22Rv1 (cell line): ENCODE measurements at regions not wholly inside any gene's neighbourhood (a gene's known extent, or its start where the extent isn't known, plus 50 kb on each side); places are given as distances from the start of the nearest gene placed in this dataset.

ENCODE experiments used
- H3K27ac ChIP-seq: fragments of 450-650 bp; 2 replicates; pipeline ENCODE4 v1.5.1; 2017
- ZFX ChIP-seq: fragments of 450-650 bp; IDR thresholded peaks from 2 replicates; pipeline ENCODE4 v1.6.1; 2017; ENCODE audit warnings: antibody characterized with exemption, borderline replicate concordance
- TF ChIP-seq, protein P1 (sequence below): fragments of 450-650 bp; IDR thresholded peaks from 2 replicates; pipeline ENCODE4 v1.5.1; 2017; ENCODE audit warnings: mild to moderate bottlenecking

DNA sequence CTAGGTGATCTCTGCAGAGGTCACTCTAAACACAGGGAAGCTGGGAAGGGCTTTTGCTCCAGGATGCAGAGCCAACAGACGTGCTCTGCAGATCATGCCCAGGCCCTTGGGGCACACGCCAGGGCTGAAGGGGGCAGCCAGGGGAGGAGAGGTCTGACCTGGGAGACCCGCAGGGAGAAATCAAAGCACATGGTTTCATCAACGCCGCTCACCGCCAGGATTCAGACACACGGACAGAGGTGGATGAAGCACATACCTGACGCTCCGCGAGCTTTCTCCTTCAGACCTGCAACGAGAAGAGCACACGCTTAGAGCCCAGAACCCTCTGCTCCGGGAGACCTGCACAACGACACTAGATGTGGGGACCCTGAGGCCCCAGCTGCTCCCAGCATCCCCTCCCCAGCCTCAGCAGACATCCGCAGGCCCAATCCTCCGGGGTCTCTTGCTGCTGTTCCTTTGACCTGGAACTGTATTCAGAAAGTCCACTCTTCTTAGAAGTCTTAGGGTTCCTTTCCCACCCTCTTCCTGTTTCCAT, 90.7 kb upstream of the IQSEC1 start:
- TF ChIP-seq, protein P1, sequence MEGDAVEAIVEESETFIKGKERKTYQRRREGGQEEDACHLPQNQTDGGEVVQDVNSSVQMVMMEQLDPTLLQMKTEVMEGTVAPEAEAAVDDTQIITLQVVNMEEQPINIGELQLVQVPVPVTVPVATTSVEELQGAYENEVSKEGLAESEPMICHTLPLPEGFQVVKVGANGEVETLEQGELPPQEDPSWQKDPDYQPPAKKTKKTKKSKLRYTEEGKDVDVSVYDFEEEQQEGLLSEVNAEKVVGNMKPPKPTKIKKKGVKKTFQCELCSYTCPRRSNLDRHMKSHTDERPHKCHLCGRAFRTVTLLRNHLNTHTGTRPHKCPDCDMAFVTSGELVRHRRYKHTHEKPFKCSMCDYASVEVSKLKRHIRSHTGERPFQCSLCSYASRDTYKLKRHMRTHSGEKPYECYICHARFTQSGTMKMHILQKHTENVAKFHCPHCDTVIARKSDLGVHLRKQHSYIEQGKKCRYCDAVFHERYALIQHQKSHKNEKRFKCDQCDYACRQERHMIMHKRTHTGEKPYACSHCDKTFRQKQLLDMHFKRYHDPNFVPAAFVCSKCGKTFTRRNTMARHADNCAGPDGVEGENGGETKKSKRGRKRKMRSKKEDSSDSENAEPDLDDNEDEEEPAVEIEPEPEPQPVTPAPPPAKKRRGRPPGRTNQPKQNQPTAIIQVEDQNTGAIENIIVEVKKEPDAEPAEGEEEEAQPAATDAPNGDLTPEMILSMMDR, result no peak
- TF ChIP-seq ZFX, result no peak
- no peak overlapping the region for H3K27ac ChIP-seq

DNA sequence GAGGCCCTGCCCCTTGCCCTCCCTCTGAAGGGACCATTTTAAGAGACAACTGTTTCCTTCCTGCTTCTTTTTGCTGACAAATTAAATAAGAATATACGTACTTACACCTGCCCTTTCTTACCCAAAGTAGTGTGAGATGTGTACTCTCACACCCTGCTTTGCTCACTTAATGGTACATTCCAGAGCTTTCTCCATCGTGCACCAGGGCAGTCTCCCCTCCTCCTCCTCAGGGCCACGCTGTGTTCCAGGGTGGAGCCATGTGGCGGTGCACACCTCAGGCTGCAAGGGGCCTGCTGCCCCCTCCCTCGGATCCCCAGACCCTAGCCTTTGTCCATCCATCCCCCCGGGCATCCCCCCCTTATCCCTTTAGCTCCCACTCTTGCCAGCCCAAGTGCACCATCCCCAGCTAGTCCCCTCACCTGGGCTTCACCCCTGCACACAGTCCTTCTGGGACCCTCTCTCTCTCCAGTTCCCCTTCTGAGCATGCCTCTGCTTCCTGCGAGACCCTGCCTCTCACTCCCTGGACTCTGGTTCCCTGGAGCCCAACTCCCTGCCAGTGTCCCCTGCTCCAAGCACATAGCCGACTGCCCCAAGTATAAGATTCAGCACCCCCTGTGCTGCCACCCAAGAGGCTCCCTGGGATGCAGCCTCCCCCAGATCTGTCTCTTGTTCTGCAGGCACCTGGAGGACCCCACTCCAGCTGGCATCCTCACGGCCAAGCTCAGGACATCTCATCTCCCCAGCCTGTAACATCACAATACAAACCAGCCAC, 89.5 kb upstream of the IQSEC1 start:
- TF ChIP-seq ZFX, result no peak
- TF ChIP-seq, protein P1, result no peak

DNA sequence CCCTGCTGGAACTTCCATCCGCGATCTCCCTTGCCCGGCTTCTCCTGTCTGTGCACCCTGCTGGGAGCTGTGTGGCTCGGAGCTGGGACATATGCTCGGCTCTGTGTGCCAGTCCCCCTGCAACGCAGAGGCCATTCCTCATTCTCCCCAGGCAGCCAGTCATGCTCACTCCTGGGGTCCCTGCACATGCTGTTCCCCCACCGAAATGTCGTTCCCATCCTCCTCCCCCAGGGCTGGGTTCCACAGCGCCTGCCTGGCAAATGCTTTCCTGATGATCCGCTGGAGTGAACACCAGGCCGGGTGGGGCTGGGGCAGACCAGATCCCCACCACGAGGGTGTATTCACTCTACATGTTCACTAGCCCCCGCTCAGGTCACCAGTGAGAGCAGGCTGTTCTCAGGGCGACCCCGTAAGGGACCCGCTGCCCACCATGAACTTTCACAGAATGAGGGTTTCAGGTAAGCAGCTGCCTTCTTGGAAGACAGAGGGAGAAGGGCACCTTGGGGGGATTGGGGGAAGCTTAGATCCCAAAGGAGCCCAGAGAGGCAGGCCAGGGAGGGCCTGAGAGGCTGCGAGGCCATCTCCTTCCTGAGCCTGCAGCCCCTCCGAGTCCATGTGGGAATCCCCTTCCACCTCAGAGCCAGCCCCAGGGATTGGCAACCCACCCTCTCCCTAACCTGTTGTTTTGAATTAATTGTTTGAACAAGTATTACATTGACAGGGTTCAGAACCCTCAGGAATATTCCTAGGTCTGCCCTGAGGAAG, 88.7 kb upstream of the IQSEC1 start:
- no peak overlapping the region for H3K27ac ChIP-seq
- TF ChIP-seq, protein P1, result no peak
- TF ChIP-seq ZFX, result no peak

More for the DNA sequence above, 89.5 kb upstream of the IQSEC1 start:
- no peak overlapping the region for H3K27ac ChIP-seq

DNA sequence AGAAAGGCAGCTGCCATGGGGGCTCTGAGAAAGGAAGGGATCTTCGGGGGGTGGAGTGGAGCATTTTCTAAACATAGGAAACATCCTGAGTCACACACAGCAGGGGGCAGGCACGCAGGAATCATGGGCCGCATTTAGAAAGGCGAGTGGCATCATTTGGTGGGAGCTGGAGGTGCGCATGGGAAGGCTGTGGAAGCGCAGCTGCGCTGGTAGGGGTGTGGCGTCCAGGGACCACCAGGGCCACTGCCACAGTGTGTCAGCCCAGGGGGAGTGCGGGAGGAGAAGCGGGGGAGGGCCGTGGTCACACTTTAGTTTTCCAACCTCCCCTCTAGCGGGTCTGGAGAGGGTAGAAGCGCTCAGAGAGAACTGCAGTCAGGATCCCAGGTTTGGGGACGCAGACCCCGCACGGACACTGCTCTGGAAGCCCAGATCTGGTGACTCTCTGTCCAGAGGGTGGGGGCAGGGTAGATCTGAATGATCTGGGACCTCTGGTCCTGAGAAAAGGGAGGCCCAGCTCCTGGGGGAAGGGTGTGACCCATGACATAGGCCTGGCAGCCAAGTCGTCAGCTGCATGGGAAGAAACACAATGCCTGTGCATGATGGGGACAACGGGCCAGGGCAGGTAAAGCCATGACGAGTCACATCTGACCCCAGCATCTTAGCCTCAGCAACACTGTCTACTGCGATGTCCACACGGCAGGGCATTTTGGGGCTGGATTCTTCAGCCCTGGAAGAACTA, 88.0 kb upstream of the IQSEC1 start:
- no peak overlapping the region for H3K27ac ChIP-seq
- TF ChIP-seq ZFX, result no peak
- TF ChIP-seq, protein P1, result no peak

DNA sequence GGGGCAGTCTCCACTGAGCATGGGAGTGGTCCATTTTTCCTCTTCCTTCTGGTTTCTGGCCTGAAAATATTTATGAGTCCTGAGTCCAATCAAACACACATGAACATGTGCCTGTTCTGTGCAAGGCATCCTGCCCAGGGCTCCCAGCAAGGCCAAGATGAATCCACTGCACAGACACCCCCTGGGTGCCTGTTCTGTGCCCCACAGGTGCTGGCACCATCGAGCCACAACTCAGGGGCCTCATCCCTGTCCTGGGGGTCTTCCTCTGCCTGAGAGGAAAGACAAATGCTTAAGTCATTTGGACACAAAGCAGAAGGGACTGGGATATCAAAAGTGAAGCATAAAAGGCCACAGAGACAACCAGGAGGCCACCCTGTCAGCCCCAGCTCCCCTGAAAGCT, 87.4 kb upstream of the IQSEC1 start:
- H3K27ac ChIP-seq, result no peak overlapping the region
- no peak for TF ChIP-seq ZFX
- TF ChIP-seq, protein P1, result no peak

DNA sequence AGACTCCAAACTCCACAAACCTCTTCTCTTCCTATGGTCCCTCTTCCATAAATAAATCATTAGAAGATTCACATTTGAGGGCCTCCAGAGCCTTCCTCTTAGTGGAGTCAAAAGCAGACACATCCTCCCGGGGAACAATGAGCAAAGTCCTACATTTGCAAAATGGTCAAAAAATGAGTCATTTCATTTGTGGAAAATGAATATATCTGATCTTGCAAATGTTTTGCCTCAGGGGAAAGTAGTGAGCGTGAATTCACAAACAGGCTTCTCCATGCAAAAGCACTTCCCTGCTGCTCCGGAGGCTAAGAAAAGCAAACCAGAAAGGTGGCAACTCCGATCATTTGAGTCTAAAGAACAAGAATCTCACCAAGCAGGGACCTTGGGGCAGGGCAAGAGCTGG, 86.7 kb upstream of the IQSEC1 start:
- no peak for TF ChIP-seq ZFX
- TF ChIP-seq, protein P1, result no peak
- H3K27ac ChIP-seq, result no peak overlapping the region
